ENCODE measurements at regions not wholly inside any gene's neighbourhood (a gene's known extent, or its start where the extent isn't known, plus 50 kb on each side); places are given as distances from the start of the nearest gene placed in this dataset.

GRCh38 chr20:40612247-40612646 is 76.8 kb downstream of the MAFB start:
- Histone ChIP-seq H3K9ac (ENCODE audit: low read length in 5 of 5) (no peak overlapping the region), H3K4me1 (ENCODE audit: control insufficient read depth in 5 of 5, insufficient read depth in 5 of 5, low read length in 5 of 5) (no peaks in the 10 kb centered on the region), H3K27me3 (ENCODE audit: control insufficient read depth in 5 of 5, insufficient read depth in 4 of 5, low read length in 5 of 5) (no peaks in the 10 kb centered on the region), H3K4me3 (ENCODE audit: low read depth in 1 of 5, low read length in 5 of 5) (no peak overlapping the region), H3K27ac (ENCODE audit: low read depth, low read length) (no peak overlapping the region), H3K9me3 (ENCODE audit: control insufficient read depth in 5 of 5, low read length in 5 of 5) (no peaks in the 10 kb centered on the region), H3K36me3 (ENCODE audit: control insufficient read depth in 5 of 5, insufficient read depth in 5 of 5, low read length in 5 of 5) (no peaks in the 10 kb centered on the region)

GRCh38 chr20:40610730-40611129 is 78.3 kb downstream of the MAFB start:
- no peaks in the 10 kb centered on the region for H3K27me3 ChIP-seq (ENCODE audit: control insufficient read depth in 5 of 5, insufficient read depth in 4 of 5, low read length in 5 of 5)
- H3K4me1 ChIP-seq (ENCODE audit: control insufficient read depth in 5 of 5, insufficient read depth in 5 of 5, low read length in 5 of 5): no peaks in the 10 kb centered on the region
- H3K27ac ChIP-seq (ENCODE audit: low read depth, low read length): no peak overlapping the region
- no peak overlapping the region for H3K4me3 ChIP-seq (ENCODE audit: low read depth in 1 of 5, low read length in 5 of 5)
- H3K36me3 ChIP-seq (ENCODE audit: control insufficient read depth in 5 of 5, insufficient read depth in 5 of 5, low read length in 5 of 5): no peaks in the 10 kb centered on the region
- no peak overlapping the region for H3K9ac ChIP-seq (ENCODE audit: low read length in 5 of 5)
- no peaks in the 10 kb centered on the region for H3K9me3 ChIP-seq (ENCODE audit: control insufficient read depth in 5 of 5, low read length in 5 of 5)

GRCh38 chr20:40607927-40608326 is 81.1 kb downstream of the MAFB start:
- Histone ChIP-seq H3K4me3 (ENCODE audit: low read depth in 1 of 5, low read length in 5 of 5) (no peak overlapping the region), H3K36me3 (ENCODE audit: control insufficient read depth in 5 of 5, insufficient read depth in 5 of 5, low read length in 5 of 5) (no peaks in the 10 kb centered on the region), H3K27me3 (ENCODE audit: control insufficient read depth in 5 of 5, insufficient read depth in 4 of 5, low read length in 5 of 5) (no peaks in the 10 kb centered on the region), H3K9me3 (ENCODE audit: control insufficient read depth in 5 of 5, low read length in 5 of 5) (no peaks in the 10 kb centered on the region), H3K27ac (ENCODE audit: low read depth, low read length) (no peak overlapping the region), H3K9ac (ENCODE audit: low read length in 5 of 5) (no peak overlapping the region), H3K4me1 (ENCODE audit: control insufficient read depth in 5 of 5, insufficient read depth in 5 of 5, low read length in 5 of 5) (no peaks in the 10 kb centered on the region)

GRCh38 chr20:40606660-40607059 is 82.4 kb downstream of the MAFB start:
- Histone ChIP-seq H3K9me3 (ENCODE audit: control insufficient read depth in 5 of 5, low read length in 5 of 5) (no peaks in the 10 kb centered on the region), H3K27me3 (ENCODE audit: control insufficient read depth in 5 of 5, insufficient read depth in 4 of 5, low read length in 5 of 5) (no peaks in the 10 kb centered on the region), H3K9ac (ENCODE audit: low read length in 5 of 5) (no peak overlapping the region), H3K4me3 (ENCODE audit: low read depth in 1 of 5, low read length in 5 of 5) (no peak overlapping the region), H3K4me1 (ENCODE audit: control insufficient read depth in 5 of 5, insufficient read depth in 5 of 5, low read length in 5 of 5) (no peaks in the 10 kb centered on the region), H3K27ac (ENCODE audit: low read depth, low read length) (no peak overlapping the region), H3K36me3 (ENCODE audit: control insufficient read depth in 5 of 5, insufficient read depth in 5 of 5, low read length in 5 of 5) (no peaks in the 10 kb centered on the region)

GRCh38 chr20:40606237-40606636 is 82.8 kb downstream of the MAFB start:
- H3K36me3 ChIP-seq (ENCODE audit: control insufficient read depth in 5 of 5, insufficient read depth in 5 of 5, low read length in 5 of 5): no peaks in the 10 kb centered on the region
- H3K9me3 ChIP-seq (ENCODE audit: control insufficient read depth in 5 of 5, low read length in 5 of 5): no peaks in the 10 kb centered on the region
- no peaks in the 10 kb centered on the region for H3K4me1 ChIP-seq (ENCODE audit: control insufficient read depth in 5 of 5, insufficient read depth in 5 of 5, low read length in 5 of 5)
- no peak overlapping the region for H3K9ac ChIP-seq (ENCODE audit: low read length in 5 of 5)
- H3K27ac ChIP-seq (ENCODE audit: low read depth, low read length): no peak overlapping the region
- H3K27me3 ChIP-seq (ENCODE audit: control insufficient read depth in 5 of 5, insufficient read depth in 4 of 5, low read length in 5 of 5): no peaks in the 10 kb centered on the region
- H3K4me3 ChIP-seq (ENCODE audit: low read depth in 1 of 5, low read length in 5 of 5): no peak overlapping the region

GRCh38 chr20:40604416-40604815 is 84.6 kb downstream of the MAFB start:
- peaks cover 0 to 1% (median under 1%) of the 10 kb centered on the region in 5 donors for H3K9me3 ChIP-seq (ENCODE audit: control insufficient read depth in 5 of 5, low read length in 5 of 5)
- H3K36me3 ChIP-seq (ENCODE audit: control insufficient read depth in 5 of 5, insufficient read depth in 5 of 5, low read length in 5 of 5): no peaks in the 10 kb centered on the region
- H3K27me3 ChIP-seq (ENCODE audit: control insufficient read depth in 5 of 5, insufficient read depth in 4 of 5, low read length in 5 of 5): no peaks in the 10 kb centered on the region
- H3K4me1 ChIP-seq (ENCODE audit: control insufficient read depth in 5 of 5, insufficient read depth in 5 of 5, low read length in 5 of 5): no peaks in the 10 kb centered on the region
- no peak overlapping the region for H3K27ac ChIP-seq (ENCODE audit: low read depth, low read length)
- H3K9ac ChIP-seq (ENCODE audit: low read length in 5 of 5): no peak overlapping the region
- H3K4me3 ChIP-seq (ENCODE audit: low read depth in 1 of 5, low read length in 5 of 5): no peak overlapping the region

GRCh38 chr20:40603057-40603651 is 85.9 kb downstream of the MAFB start:
- H3K9me3 ChIP-seq (ENCODE audit: control insufficient read depth in 5 of 5, low read length in 5 of 5): peaks cover 2 to 12% (median 6%) of the 10 kb centered on the region in 5 donors
- peaks cover 0 to 2% (median 0%) of the 10 kb centered on the region in 5 donors for H3K36me3 ChIP-seq (ENCODE audit: control insufficient read depth in 5 of 5, insufficient read depth in 5 of 5, low read length in 5 of 5)
- no peak overlapping the region for H3K27ac ChIP-seq (ENCODE audit: low read depth, low read length)
- no peak overlapping the region for H3K9ac ChIP-seq (ENCODE audit: low read length in 5 of 5)
- no peaks in the 10 kb centered on the region for H3K27me3 ChIP-seq (ENCODE audit: control insufficient read depth in 5 of 5, insufficient read depth in 4 of 5, low read length in 5 of 5)
- no peak overlapping the region for H3K4me3 ChIP-seq (ENCODE audit: low read depth in 1 of 5, low read length in 5 of 5)
- no peaks in the 10 kb centered on the region for H3K4me1 ChIP-seq (ENCODE audit: control insufficient read depth in 5 of 5, insufficient read depth in 5 of 5, low read length in 5 of 5)

- H3K36me3 ChIP-seq (ENCODE audit: control insufficient read depth in 5 of 5, insufficient read depth in 5 of 5, low read length in 5 of 5): peaks cover 0 to 2% (median 0%) of the 10 kb centered on the region in 5 donors
- H3K9me3 ChIP-seq (ENCODE audit: control insufficient read depth in 5 of 5, low read length in 5 of 5): peaks cover 2 to 12% (median 6%) of the 10 kb centered on the region in 5 donors
- H3K9ac ChIP-seq (ENCODE audit: low read length in 5 of 5): no peak overlapping the region
- no peak overlapping the region for H3K27ac ChIP-seq (ENCODE audit: low read depth, low read length)
- no peaks in the 10 kb centered on the region for H3K27me3 ChIP-seq (ENCODE audit: control insufficient read depth in 5 of 5, insufficient read depth in 4 of 5, low read length in 5 of 5)
- H3K4me3 ChIP-seq (ENCODE audit: low read depth in 1 of 5, low read length in 5 of 5): no peak overlapping the region
- no peaks in the 10 kb centered on the region for H3K4me1 ChIP-seq (ENCODE audit: control insufficient read depth in 5 of 5, insufficient read depth in 5 of 5, low read length in 5 of 5)
Observed at GRCh38 chr20:40602381-40602780, 86.7 kb downstream of the MAFB start.

- Histone ChIP-seq H3K4me1 (ENCODE audit: control insufficient read depth in 5 of 5, insufficient read depth in 5 of 5, low read length in 5 of 5) (no peaks in the 10 kb centered on the region), H3K36me3 (ENCODE audit: control insufficient read depth in 5 of 5, insufficient read depth in 5 of 5, low read length in 5 of 5) (peaks cover 0 to 2% (median 0%) of the 10 kb centered on the region in 5 donors), H3K27ac (ENCODE audit: low read depth, low read length) (no peak overlapping the region), H3K9me3 (ENCODE audit: control insufficient read depth in 5 of 5, low read length in 5 of 5) (peaks cover 2 to 12% (median 6%) of the 10 kb centered on the region in 5 donors), H3K4me3 (ENCODE audit: low read depth in 1 of 5, low read length in 5 of 5) (no peak overlapping the region), H3K27me3 (ENCODE audit: control insufficient read depth in 5 of 5, insufficient read depth in 4 of 5, low read length in 5 of 5) (no peaks in the 10 kb centered on the region), H3K9ac (ENCODE audit: low read length in 5 of 5) (no peak overlapping the region)
Observed at GRCh38 chr20:40600441-40601219, 88.4 kb downstream of the MAFB start.

GRCh38 chr20:40599987-40600386 is 89.0 kb downstream of the MAFB start:
- Histone ChIP-seq H3K9me3 (ENCODE audit: control insufficient read depth in 5 of 5, low read length in 5 of 5) (peaks cover 2 to 12% (median 6%) of the 10 kb centered on the region in 5 donors), H3K4me3 (ENCODE audit: low read depth in 1 of 5, low read length in 5 of 5) (no peak overlapping the region), H3K27ac (ENCODE audit: low read depth, low read length) (no peak overlapping the region), H3K36me3 (ENCODE audit: control insufficient read depth in 5 of 5, insufficient read depth in 5 of 5, low read length in 5 of 5) (peaks cover 0 to 2% (median 0%) of the 10 kb centered on the region in 5 donors), H3K27me3 (ENCODE audit: control insufficient read depth in 5 of 5, insufficient read depth in 4 of 5, low read length in 5 of 5) (no peaks in the 10 kb centered on the region), H3K4me1 (ENCODE audit: control insufficient read depth in 5 of 5, insufficient read depth in 5 of 5, low read length in 5 of 5) (no peaks in the 10 kb centered on the region), H3K9ac (ENCODE audit: low read length in 5 of 5) (no peak overlapping the region)

Data from subcutaneous abdominal adipose tissue (tissue), 5 donors.